ENCODE measurements at regions not wholly inside any gene's neighbourhood (a gene's known extent, or its start where the extent isn't known, plus 50 kb on each side); places are given as distances from the start of the nearest gene placed in this dataset.

DNA sequence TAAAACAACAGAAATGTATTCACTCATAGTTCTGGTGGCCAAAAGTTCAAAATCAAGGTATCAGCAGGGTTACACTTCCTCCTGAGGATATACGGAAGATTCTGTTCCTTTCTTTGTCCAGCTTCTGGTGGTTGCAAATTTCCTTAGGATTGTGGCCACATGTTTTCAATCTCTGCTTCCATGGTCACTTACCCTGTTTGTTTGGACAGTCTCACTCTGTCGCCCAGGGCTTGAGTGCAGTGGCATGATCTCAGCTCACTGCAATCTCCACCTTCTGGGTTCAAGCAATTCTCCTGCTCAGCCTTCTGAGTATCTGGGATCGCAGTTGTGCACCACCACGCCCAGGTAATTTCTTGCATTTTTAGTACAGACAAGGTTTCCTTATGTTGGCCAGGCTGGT is 534.3 kb downstream of the KCNA4 start:
- CTCF ChIA-PET: no interaction called here

DNA sequence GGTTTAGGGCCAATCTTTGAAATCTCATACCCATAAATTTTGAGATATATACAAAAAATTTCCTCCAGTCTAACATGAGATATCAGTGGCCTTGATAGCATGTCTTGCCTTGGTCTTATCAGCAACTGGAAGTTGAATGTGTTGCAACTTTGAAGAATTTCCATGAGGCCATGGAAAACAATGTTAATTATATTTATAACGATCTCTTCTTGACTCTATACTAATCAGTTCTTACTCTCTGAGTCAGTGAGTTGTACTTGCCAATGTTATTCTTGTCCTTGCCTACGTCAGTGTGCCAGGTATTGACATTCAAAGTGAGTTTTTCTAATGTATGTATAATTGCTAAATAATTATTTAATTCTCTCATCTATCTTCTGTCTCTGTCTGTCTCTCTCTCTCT is 535.1 kb downstream of the KCNA4 start:
- Histone ChIP-seq H3K9me3 (ENCODE audit: control insufficient read depth, insufficient read depth, low read depth, low read length) (no peaks in the 10 kb centered on the region), H3K36me3 (ENCODE audit: control insufficient read depth in 2 of 2, insufficient read depth in 1 of 2, low read length in 2 of 2) (no peaks in the 10 kb centered on the region), H3K4me3 (ENCODE audit: low read depth, low read length) (no peak overlapping the region), H3K4me1 (ENCODE audit: control insufficient read depth, insufficient read depth, low read length) (no peaks in the 10 kb centered on the region), H3K27ac (ENCODE audit: extremely low read depth, low read depth, low read length) (no peak overlapping the region)
- CTCF ChIA-PET: no interaction called here
- POLR2A ChIA-PET: no interaction called here
- TF ChIP-seq ZBTB21 (tag by site-specific recombination; IDR thresholded peaks at IDR 0.05) (no peak), ZNF707 (tag by site-specific recombination; IDR thresholded peaks at IDR 0.05) (no peak), YY2 (tag by site-specific recombination; IDR thresholded peaks at IDR 0.05) (no peak), ZNF791 (tag by site-specific recombination; IDR thresholded peaks at IDR 0.05) (no peak), ZNF561 (tag by site-specific recombination; IDR thresholded peaks at IDR 0.05; ENCODE audit: borderline replicate concordance) (no peak), TRIM28 (IDR thresholded peaks at IDR 0.05; ENCODE audit: borderline replicate concordance, low read length) (no peak), ZBTB7A (tag by site-specific recombination; IDR thresholded peaks at IDR 0.05; ENCODE audit: low read depth) (no peak), ZNF416 (tag by site-specific recombination; IDR thresholded peaks at IDR 0.05) (no peak), ZNF16 (tag by site-specific recombination; IDR thresholded peaks at IDR 0.05; ENCODE audit: low read depth) (no peak), ZFP69B (tag by site-specific recombination; IDR thresholded peaks at IDR 0.05) (no peak), SP7 (tag by site-specific recombination; IDR thresholded peaks at IDR 0.05) (no peak), ZNF629 (tag by site-specific recombination; IDR thresholded peaks at IDR 0.05) (no peak), ZNF701 (tag by site-specific recombination; IDR thresholded peaks at IDR 0.05) (no peak), ZNF670 (tag by site-specific recombination; IDR thresholded peaks at IDR 0.05; ENCODE audit: low read depth) (no peak)
- TF ChIP-seq, protein P1, sequence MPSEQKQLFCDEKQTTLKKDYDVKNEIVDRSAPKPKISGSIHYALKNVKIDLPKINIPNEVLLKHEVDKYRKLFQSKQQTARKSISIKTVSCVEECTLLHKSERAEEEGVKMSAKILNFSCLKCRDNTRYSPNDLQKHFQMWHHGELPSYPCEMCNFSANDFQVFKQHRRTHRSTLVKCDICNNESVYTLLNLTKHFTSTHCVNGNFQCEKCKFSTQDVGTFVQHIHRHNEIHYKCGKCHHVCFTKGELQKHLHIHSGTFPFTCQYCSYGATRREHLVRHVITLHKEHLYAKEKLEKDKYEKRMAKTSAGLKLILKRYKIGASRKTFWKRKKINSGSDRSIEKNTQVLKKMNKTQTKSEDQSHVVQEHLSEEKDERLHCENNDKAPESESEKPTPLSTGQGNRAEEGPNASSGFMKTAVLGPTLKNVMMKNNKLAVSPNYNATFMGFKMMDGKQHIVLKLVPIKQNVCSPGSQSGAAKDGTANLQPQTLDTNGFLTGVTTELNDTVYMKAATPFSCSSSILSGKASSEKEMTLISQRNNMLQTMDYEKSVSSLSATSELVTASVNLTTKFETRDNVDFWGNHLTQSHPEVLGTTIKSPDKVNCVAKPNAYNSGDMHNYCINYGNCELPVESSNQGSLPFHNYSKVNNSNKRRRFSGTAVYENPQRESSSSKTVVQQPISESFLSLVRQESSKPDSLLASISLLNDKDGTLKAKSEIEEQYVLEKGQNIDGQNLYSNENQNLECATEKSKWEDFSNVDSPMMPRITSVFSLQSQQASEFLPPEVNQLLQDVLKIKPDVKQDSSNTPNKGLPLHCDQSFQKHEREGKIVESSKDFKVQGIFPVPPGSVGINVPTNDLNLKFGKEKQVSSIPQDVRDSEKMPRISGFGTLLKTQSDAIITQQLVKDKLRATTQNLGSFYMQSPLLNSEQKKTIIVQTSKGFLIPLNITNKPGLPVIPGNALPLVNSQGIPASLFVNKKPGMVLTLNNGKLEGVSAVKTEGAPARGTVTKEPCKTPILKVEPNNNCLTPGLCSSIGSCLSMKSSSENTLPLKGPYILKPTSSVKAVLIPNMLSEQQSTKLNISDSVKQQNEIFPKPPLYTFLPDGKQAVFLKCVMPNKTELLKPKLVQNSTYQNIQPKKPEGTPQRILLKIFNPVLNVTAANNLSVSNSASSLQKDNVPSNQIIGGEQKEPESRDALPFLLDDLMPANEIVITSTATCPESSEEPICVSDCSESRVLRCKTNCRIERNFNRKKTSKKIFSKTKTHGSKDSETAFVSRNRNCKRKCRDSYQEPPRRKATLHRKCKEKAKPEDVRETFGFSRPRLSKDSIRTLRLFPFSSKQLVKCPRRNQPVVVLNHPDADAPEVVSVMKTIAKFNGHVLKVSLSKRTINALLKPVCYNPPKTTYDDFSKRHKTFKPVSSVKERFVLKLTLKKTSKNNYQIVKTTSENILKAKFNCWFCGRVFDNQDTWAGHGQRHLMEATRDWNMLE (tag by site-specific recombination; conservative IDR thresholded peaks at IDR 0.05; ENCODE audit: low read depth): no peak
- TF ChIP-seq, protein P2, sequence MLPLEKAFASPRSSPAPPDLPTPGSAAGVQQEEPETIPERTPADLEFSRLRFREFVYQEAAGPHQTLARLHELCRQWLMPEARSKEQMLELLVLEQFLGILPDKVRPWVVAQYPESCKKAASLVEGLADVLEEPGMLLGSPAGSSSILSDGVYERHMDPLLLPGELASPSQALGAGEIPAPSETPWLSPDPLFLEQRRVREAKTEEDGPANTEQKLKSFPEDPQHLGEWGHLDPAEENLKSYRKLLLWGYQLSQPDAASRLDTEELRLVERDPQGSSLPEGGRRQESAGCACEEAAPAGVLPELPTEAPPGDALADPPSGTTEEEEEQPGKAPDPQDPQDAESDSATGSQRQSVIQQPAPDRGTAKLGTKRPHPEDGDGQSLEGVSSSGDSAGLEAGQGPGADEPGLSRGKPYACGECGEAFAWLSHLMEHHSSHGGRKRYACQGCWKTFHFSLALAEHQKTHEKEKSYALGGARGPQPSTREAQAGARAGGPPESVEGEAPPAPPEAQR (tag by site-specific recombination; IDR thresholded peaks at IDR 0.05): no peak

More for the DNA sequence above, 534.3 kb downstream of the KCNA4 start:
- no peak for TF ChIP-seq ZFHX2 (tag by site-specific recombination; conservative IDR thresholded peaks at IDR 0.05)
- TF ChIP-seq ZNF23 (tag by site-specific recombination; IDR thresholded peaks at IDR 0.05; ENCODE audit: borderline replicate concordance): no peak
- no peak for TF ChIP-seq ZNF549 (tag by site-specific recombination; IDR thresholded peaks at IDR 0.05)
- TF ChIP-seq ZNF248 (tag by site-specific recombination; IDR thresholded peaks at IDR 0.05): no peak
- no peak for TF ChIP-seq ZNF211 (tag by site-specific recombination; IDR thresholded peaks at IDR 0.05; ENCODE audit: low read depth)
- TF ChIP-seq KLF8 (tag by site-specific recombination; IDR thresholded peaks at IDR 0.05): no peak
- no peak for TF ChIP-seq ZSCAN23 (tag by site-specific recombination; IDR thresholded peaks at IDR 0.05)
- no peak for TF ChIP-seq WT1 (tag by site-specific recombination; IDR thresholded peaks at IDR 0.05)
- POLR2A ChIA-PET: no interaction called here
- no peak overlapping the region for H3K27ac ChIP-seq (ENCODE audit: extremely low read depth, low read depth, low read length)
- no peak overlapping the region for H3K4me3 ChIP-seq (ENCODE audit: low read depth, low read length)
- no peaks in the 10 kb centered on the region for H3K9me3 ChIP-seq (ENCODE audit: control insufficient read depth, insufficient read depth, low read depth, low read length)
- H3K4me1 ChIP-seq (ENCODE audit: control insufficient read depth, insufficient read depth, low read length): no peaks in the 10 kb centered on the region
- no peaks in the 10 kb centered on the region for H3K36me3 ChIP-seq (ENCODE audit: control insufficient read depth in 2 of 2, insufficient read depth in 1 of 2, low read length in 2 of 2)
